HCT116 (cell line): ENCODE measurements at regions not wholly inside any gene's neighbourhood (a gene's known extent, or its start where the extent isn't known, plus 50 kb on each side); places are given as distances from the start of the nearest gene placed in this dataset.

Experiments
- ATAC-seq: fragments of 200-7000 bp; cut with Tn5 transposase; 2 replicates; pipeline ENCODE4 v1.9.1; 2020; ENCODE audit warnings: mild to moderate bottlenecking, moderate library complexity
- BruUV-seq: library from RNA; stranded (reverse); fragments of 400-500 nt; replicated peaks from 2 replicates; lab custom pipeline; 2021; lab: Mats Ljungman, UMichigan
- CTCF ChIA-PET: fragments of 300-600 bp; sonication (Branson Sonifier 250); formaldehyde crosslinking; loops from one replicate; lab custom pipeline; 2021; ENCODE audit warnings: antibody characterized with exemption; lab: Charles Lee
- POLR2A ChIA-PET: fragments of 300-600, 350-600 bp; sonication (Branson Sonifier 250); formaldehyde crosslinking; loops from one replicate; lab custom pipeline; 2021; ENCODE audit warnings: antibody characterized with exemption; lab: Charles Lee
- RAD21 ChIA-PET, 2 experiments: fragments of 300-600 bp; sonication (Branson Sonifier 250); formaldehyde crosslinking; loops; one replicate each; lab custom pipeline; 2023; ENCODE audit warnings: low total read pairs in 2 of 2; ENCODE audit not compliant: uncharacterized antibody in 2 of 2, unreplicated experiment in 2 of 2, low non-redundant PET in 1 of 2; lab: Charles Lee
- DNase-seq: peaks from one replicate; pipeline ENCODE4 v3.0.0-alpha.2; 2010; ENCODE audit warnings: low read depth, low spot score
- H2AFZ ChIP-seq: fragments of 200-600 bp; shearing (Covaris generic), sonication (generic); 2 replicates; pipeline ENCODE4 v1.6.1; 2017; ENCODE audit warnings: low read depth, mixed run types, mixed read lengths, antibody characterized with exemption, low read length; ENCODE audit not compliant: poor library complexity, severe bottlenecking
- H3K27ac ChIP-seq: 2 replicates; pipeline ENCODE4 v1.5.1; 2012; ENCODE audit warnings: low read depth, low read length
- H3K27me3 ChIP-seq: fragments of 200-600 bp; sonication (generic); 2 replicates; pipeline ENCODE4 v1.6.1; 2016; ENCODE audit warnings: mixed run types, low read length, mixed read lengths; ENCODE audit not compliant: insufficient read depth
- H3K36me3 ChIP-seq, 2 experiments: fragments of 200-500 bp in 1 of 2; fragments of 200-600 bp in 1 of 2; sonication (Bioruptor generic) in 1 of 2; sonication (generic) in 1 of 2; 2 replicates each; pipeline versions ENCODE4 v1.5.1 to v1.6.1; 2014 to 2016; ENCODE audit warnings: low read length in 2 of 2, inconsistent platforms in 1 of 2, mixed read lengths in 1 of 2, mixed run types in 1 of 2; ENCODE audit not compliant: insufficient read depth in 2 of 2, control insufficient read depth in 1 of 2
- H3K4me1 ChIP-seq, 2 experiments: fragments of 200-600 bp in 1 of 2; sonication (generic) in 1 of 2; 2 replicates each; pipeline versions ENCODE4 v1.5.1 to v1.6.1; 2012 to 2017; ENCODE audit warnings: low read length in 2 of 2, inconsistent platforms in 1 of 2, mild to moderate bottlenecking in 1 of 2, mixed read lengths in 1 of 2, mixed run types in 1 of 2, moderate library complexity in 1 of 2; ENCODE audit not compliant: insufficient read depth in 2 of 2, control insufficient read depth in 1 of 2
- H3K4me2 ChIP-seq: fragments of 200-600 bp; sonication (generic); 2 replicates; pipeline ENCODE4 v1.6.1; 2017; ENCODE audit warnings: mixed run types, low read length, mixed read lengths
- H3K4me3 ChIP-seq, 2 experiments: fragments of 200-600 bp in 1 of 2; sonication (generic) in 1 of 2; replicated peaks in 1 of 2; 2 replicates each; pipeline ENCODE4 v1.5.1; 2011 to 2016; ENCODE audit warnings: low read length in 2 of 2, control low read depth in 1 of 2, low read depth in 1 of 2, mild to moderate bottlenecking in 1 of 2, mixed read lengths in 1 of 2, mixed run types in 1 of 2
- H3K79me2 ChIP-seq: fragments of 200-600 bp; sonication (generic); 2 replicates; pipeline ENCODE4 v1.6.1; 2017; ENCODE audit warnings: mild to moderate bottlenecking, mixed run types, low read length, moderate library complexity, mixed read lengths; ENCODE audit not compliant: insufficient read depth
- H3K9ac ChIP-seq: fragments of 200-600 bp; sonication (generic); 2 replicates; pipeline ENCODE4 v1.6.1; 2016; ENCODE audit warnings: low read length, mixed read lengths
- H3K9me2 ChIP-seq: fragments of 200-600 bp; sonication (generic), shearing (Covaris generic); 2 replicates; pipeline ENCODE4 v1.6.1; 2017; ENCODE audit warnings: mixed run types, mild to moderate bottlenecking, moderate library complexity; ENCODE audit not compliant: insufficient read depth
- H3K9me3 ChIP-seq, 2 experiments: fragments of 200-500 bp in 1 of 2; fragments of 200-600 bp in 1 of 2; sonication (Bioruptor generic) in 1 of 2; sonication (generic) in 1 of 2; 2 replicates each; pipeline ENCODE4 v1.6.1; 2014 to 2017; ENCODE audit warnings: low read length in 2 of 2, mixed read lengths in 2 of 2, inconsistent platforms in 1 of 2, low read depth in 1 of 2, mild to moderate bottlenecking in 1 of 2, mixed run types in 1 of 2, moderate library complexity in 1 of 2; ENCODE audit not compliant: control insufficient read depth in 1 of 2, insufficient read depth in 1 of 2
- H4K20me1 ChIP-seq: fragments of 200-600 bp; sonication (generic), shearing (Covaris generic); 2 replicates; pipeline ENCODE4 v1.6.1; 2017; ENCODE audit warnings: mixed run types, mild to moderate bottlenecking, moderate library complexity; ENCODE audit not compliant: insufficient read depth
- ELF1 ChIP-seq: IDR thresholded peaks from 2 replicates; pipeline ENCODE4 v1.6.1; 2012; ENCODE audit warnings: low read depth, borderline replicate concordance
- TCF7L2 ChIP-seq: IDR thresholded peaks from 2 replicates; pipeline ENCODE4 v1.7.0; 2011; ENCODE audit warnings: borderline replicate concordance, inconsistent platforms; ENCODE audit not compliant: insufficient read depth, insufficient read length; ENCODE audit errors: extremely low read depth
- ZNF274 ChIP-seq: fragments of 200-500 bp; sonication (Bioruptor generic); IDR thresholded peaks from 2 replicates; pipeline ENCODE4 v1.6.1; 2014; ENCODE audit warnings: mild to moderate bottlenecking, low read depth, low read length, inconsistent platforms
- intact Hi-C: fragments of 100-400 bp; cut with micrococcal nuclease; formaldehyde crosslinking; loops from 2 replicates; pipeline ENCODE4 v1.10.0; 2022
- TF ChIP-seq, protein P1 (sequence below): IDR thresholded peaks from 2 replicates; pipeline ENCODE4 v1.6.1; 2011; ENCODE audit warnings: mild to moderate bottlenecking, low read length, moderate library complexity; ENCODE audit not compliant: insufficient replicate concordance; ENCODE audit errors: extremely low read depth
- TF ChIP-seq, protein P2 (sequence below): IDR thresholded peaks from 2 replicates; pipeline ENCODE4 v1.6.1; 2012

DNA sequence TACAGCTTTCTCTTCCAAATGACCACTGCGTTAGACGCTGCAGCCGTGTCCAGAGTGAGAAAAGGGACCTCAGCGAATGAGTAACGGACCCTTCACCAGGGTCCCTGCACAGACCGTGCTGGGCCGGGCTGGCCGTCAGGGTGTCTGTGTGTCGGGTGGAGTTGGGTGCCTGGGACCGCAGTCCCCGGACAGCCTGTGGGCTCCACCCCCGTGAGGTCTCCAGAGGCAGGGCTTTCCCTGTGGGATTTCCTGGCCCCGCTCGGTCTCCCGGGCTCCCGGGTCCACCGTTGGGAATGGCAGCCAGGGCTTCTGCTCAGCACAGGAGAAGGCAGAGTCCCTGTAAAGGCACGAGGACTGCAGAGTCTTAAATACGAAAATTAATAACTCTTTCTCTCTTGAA lies 509.7 kb downstream of the TCERG1L start (continued):
- TF ChIP-seq ELF1 = no peak
- TF ChIP-seq, protein P1, sequence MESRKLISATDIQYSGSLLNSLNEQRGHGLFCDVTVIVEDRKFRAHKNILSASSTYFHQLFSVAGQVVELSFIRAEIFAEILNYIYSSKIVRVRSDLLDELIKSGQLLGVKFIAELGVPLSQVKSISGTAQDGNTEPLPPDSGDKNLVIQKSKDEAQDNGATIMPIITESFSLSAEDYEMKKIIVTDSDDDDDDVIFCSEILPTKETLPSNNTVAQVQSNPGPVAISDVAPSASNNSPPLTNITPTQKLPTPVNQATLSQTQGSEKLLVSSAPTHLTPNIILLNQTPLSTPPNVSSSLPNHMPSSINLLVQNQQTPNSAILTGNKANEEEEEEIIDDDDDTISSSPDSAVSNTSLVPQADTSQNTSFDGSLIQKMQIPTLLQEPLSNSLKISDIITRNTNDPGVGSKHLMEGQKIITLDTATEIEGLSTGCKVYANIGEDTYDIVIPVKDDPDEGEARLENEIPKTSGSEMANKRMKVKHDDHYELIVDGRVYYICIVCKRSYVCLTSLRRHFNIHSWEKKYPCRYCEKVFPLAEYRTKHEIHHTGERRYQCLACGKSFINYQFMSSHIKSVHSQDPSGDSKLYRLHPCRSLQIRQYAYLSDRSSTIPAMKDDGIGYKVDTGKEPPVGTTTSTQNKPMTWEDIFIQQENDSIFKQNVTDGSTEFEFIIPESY = no peak
- TF ChIP-seq, protein P2, sequence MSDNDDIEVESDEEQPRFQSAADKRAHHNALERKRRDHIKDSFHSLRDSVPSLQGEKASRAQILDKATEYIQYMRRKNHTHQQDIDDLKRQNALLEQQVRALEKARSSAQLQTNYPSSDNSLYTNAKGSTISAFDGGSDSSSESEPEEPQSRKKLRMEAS = no peak
- TF ChIP-seq TCF7L2 = no peak

DNA sequence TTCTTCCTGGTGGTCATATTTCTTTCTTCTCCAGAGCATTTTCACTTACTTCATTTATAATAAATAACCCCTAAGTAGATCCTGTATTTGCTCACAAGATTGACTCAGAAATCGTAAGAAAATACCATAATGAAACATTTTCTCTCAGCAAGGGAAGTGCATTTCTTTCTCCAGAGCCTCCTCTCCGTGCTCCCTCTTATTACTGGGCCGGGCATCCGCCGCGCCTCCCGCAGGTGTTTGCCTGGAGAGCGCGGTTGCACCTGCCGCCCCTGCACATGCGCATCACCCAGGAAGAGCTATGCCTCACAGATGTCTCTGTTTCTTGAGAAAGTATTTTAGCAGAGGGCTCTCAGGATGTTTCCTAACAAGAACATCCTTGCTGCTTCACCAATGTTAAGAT lies 509.2 kb downstream of the TCERG1L start:
- intact Hi-C loops = no loop called here
- Histone ChIP-seq H3K9me2 (no peaks in the 10 kb centered on the region), H3K9ac (no peak overlapping the region), H3K36me3 (no peaks in the 10 kb centered on the region), H3K9me3 (no peaks in the 10 kb centered on the region), H3K4me1 (no peaks in the 10 kb centered on the region), H3K4me3 (no peak overlapping the region), H3K27me3 (no peaks in the 10 kb centered on the region), H4K20me1 (no peaks in the 10 kb centered on the region), H3K4me2 (no peak overlapping the region), H3K79me2 (no peaks in the 10 kb centered on the region), H2AFZ (no peak overlapping the region), H3K27ac (no peak overlapping the region)
- no peak for ATAC-seq
- no peak for TF ChIP-seq ZNF274
- RAD21 ChIA-PET = no interaction called here
- POLR2A ChIA-PET = no interaction called here
- no peak for DNase-seq
- CTCF ChIA-PET = no interaction called here
- no TSS peak for BruUV-seq
